CD4-positive, CD25-positive, alpha-beta regulatory T cell (primary cell): ENCODE measurements at regions not wholly inside any gene's neighbourhood (a gene's known extent, or its start where the extent isn't known, plus 50 kb on each side); places are given as distances from the start of the nearest gene placed in this dataset.
"Not testable (repeated sequence)": the region's sequence is repeated elsewhere in the genome, so short reads cannot be mapped to it uniquely, and the experiment has no call there.

Experiments used
- ATAC-seq, 2 donors: fragments of 150-1000 bp; cut with Tn5 transposase; one replicate each; pipeline ENCODE4 v1.10.0; 2021; ENCODE audit warnings: low read depth in 2 of 2, moderate number of reproducible peaks in 2 of 2, moderate library complexity in 1 of 2
- DNase-seq, 3 donors: peaks; one replicate each; pipeline versions ENCODE4 v3.0.0 to v3.0.0-alpha.2; 2012 to 2022; ENCODE audit warnings: mixed read lengths in 1 of 3
- H3K27ac ChIP-seq: one replicate; pipeline ENCODE4 v1.7.0; 2013; ENCODE audit warnings: mild to moderate bottlenecking, low read length; ENCODE audit not compliant: insufficient read depth, poor library complexity, severe bottlenecking
- H3K27me3 ChIP-seq: one replicate; pipeline ENCODE4 v1.7.0; 2013; ENCODE audit warnings: low read length; ENCODE audit not compliant: control insufficient read depth, insufficient read depth
- H3K36me3 ChIP-seq: one replicate; pipeline ENCODE4 v1.7.0; 2013; ENCODE audit warnings: mild to moderate bottlenecking, low read length, moderate library complexity; ENCODE audit not compliant: control insufficient read depth, insufficient read depth
- H3K4me1 ChIP-seq: 2 replicates; pipeline ENCODE4 v1.7.0; 2013; ENCODE audit warnings: mild to moderate bottlenecking, low read length; ENCODE audit not compliant: insufficient read depth, control insufficient read depth, poor library complexity, severe bottlenecking
- H3K4me3 ChIP-seq: one replicate; pipeline ENCODE4 v1.7.0; 2013; ENCODE audit warnings: low read depth, mild to moderate bottlenecking, low read length, moderate library complexity
- H3K9me3 ChIP-seq, 2 experiments: 1 replicate in 1 of 2; 2 replicates in 1 of 2; pipeline ENCODE4 v1.7.0; 2013; ENCODE audit warnings: low read length in 2 of 2, mild to moderate bottlenecking in 1 of 2, moderate library complexity in 1 of 2; ENCODE audit not compliant: control insufficient read depth in 2 of 2
- H3K27ac Mint-ChIP-seq, 3 donors: one replicate each; pipeline ENCODE4 v1.8.0; 2020 to 2022; ENCODE audit warnings: mild to moderate bottlenecking in 3 of 3, mixed read lengths in 3 of 3, moderate library complexity in 2 of 3
- H3K27me3 Mint-ChIP-seq: one replicate; pipeline ENCODE4 v1.8.0; 2022; ENCODE audit warnings: mild to moderate bottlenecking, mixed read lengths
- H3K36me3 Mint-ChIP-seq: one replicate; pipeline ENCODE4 v1.8.0; 2020; ENCODE audit warnings: mixed read lengths
- H3K4me1 Mint-ChIP-seq, 4 donors: one replicate each; pipeline ENCODE4 v1.8.0; 2020 to 2022; ENCODE audit warnings: mixed read lengths in 4 of 4, mild to moderate bottlenecking in 1 of 4
- H3K4me3 Mint-ChIP-seq, 4 donors: one replicate each; pipeline ENCODE4 v1.8.0; 2020 to 2022; ENCODE audit warnings: mild to moderate bottlenecking in 4 of 4, mixed read lengths in 4 of 4, moderate library complexity in 3 of 4
- H3K9me3 Mint-ChIP-seq, 7 donors: one replicate each; pipeline ENCODE4 v1.8.0; 2020 to 2022; ENCODE audit warnings: mixed read lengths in 7 of 7, mild to moderate bottlenecking in 3 of 7, moderate library complexity in 2 of 7

GRCh38 chr4:4047202-4047601 lies 179.5 kb downstream of the OTOP1 start:
- Mint-ChIP-seq H3K27me3 (peaks cover 33% of the 10 kb centered on the region), H3K4me3 (peak overlapping the region in 1 of 4 donors; percentile 35), H3K4me1 (peaks cover 0 to 15% (median 2%) of the 10 kb centered on the region in 4 donors)
- not testable (repeated sequence) for H3K4me3 ChIP-seq, H3K4me1 ChIP-seq, H3K36me3 Mint-ChIP-seq, DNase-seq, H3K27ac ChIP-seq, H3K27me3 ChIP-seq, H3K27ac Mint-ChIP-seq, H3K9me3 ChIP-seq, H3K9me3 Mint-ChIP-seq, ATAC-seq, H3K36me3 ChIP-seq

GRCh38 chr4:4048227-4048626 lies 178.5 kb downstream of the OTOP1 start:
- not testable (repeated sequence) for H3K36me3 Mint-ChIP-seq, ATAC-seq, H3K4me1 ChIP-seq, H3K9me3 ChIP-seq, H3K27me3 ChIP-seq, H3K4me3 ChIP-seq, H3K9me3 Mint-ChIP-seq, H3K36me3 ChIP-seq, H3K27ac ChIP-seq, DNase-seq
- Mint-ChIP-seq H3K27ac (peak overlapping the region in 1 of 3 donors; percentile 33), H3K4me1 (peaks cover 0 to 15% (median 2%) of the 10 kb centered on the region in 4 donors), H3K27me3 (peaks cover 33% of the 10 kb centered on the region), H3K4me3 (peak overlapping the region in 1 of 4 donors; percentile 38)

- not testable (repeated sequence) for H3K4me3 Mint-ChIP-seq, H3K9me3 ChIP-seq, H3K27ac ChIP-seq
Measured at GRCh38 chr4:4050781-4051180, 175.9 kb downstream of the OTOP1 start.

GRCh38 chr4:4052933-4053332 lies 173.8 kb downstream of the OTOP1 start:
- H3K4me3 ChIP-seq, H3K9me3 ChIP-seq, H3K9me3 Mint-ChIP-seq, ATAC-seq, H3K36me3 Mint-ChIP-seq, H3K27me3 ChIP-seq, H3K27me3 Mint-ChIP-seq, H3K27ac ChIP-seq, H3K4me1 ChIP-seq, H3K27ac Mint-ChIP-seq, H3K4me1 Mint-ChIP-seq, H3K4me3 Mint-ChIP-seq, DNase-seq, H3K36me3 ChIP-seq: not testable (repeated sequence)

More at GRCh38 chr4:4050781-4051180, 175.9 kb downstream of the OTOP1 start:
- H3K36me3 Mint-ChIP-seq, H3K4me1 ChIP-seq, H3K9me3 Mint-ChIP-seq, DNase-seq, H3K36me3 ChIP-seq, H3K27ac Mint-ChIP-seq, ATAC-seq, H3K27me3 ChIP-seq, H3K4me3 ChIP-seq: not testable (repeated sequence)
- Mint-ChIP-seq H3K4me1 (peaks cover 0 to 15% (median 2%) of the 10 kb centered on the region in 4 donors), H3K27me3 (peaks cover 22% of the 10 kb centered on the region)

- H3K36me3 Mint-ChIP-seq, H3K9me3 Mint-ChIP-seq, H3K9me3 ChIP-seq, DNase-seq, H3K27ac ChIP-seq, H3K4me3 ChIP-seq, H3K27me3 ChIP-seq, H3K27ac Mint-ChIP-seq, ATAC-seq, H3K4me3 Mint-ChIP-seq, H3K27me3 Mint-ChIP-seq, H3K4me1 ChIP-seq, H3K4me1 Mint-ChIP-seq, H3K36me3 ChIP-seq: not testable (repeated sequence)
Measured at GRCh38 chr4:4057226-4057625, 169.5 kb downstream of the OTOP1 start.

GRCh38 chr4:4084171-4084570 lies 142.6 kb downstream of the OTOP1 start:
- H3K4me3 ChIP-seq, H3K4me1 Mint-ChIP-seq, DNase-seq, H3K36me3 ChIP-seq, H3K36me3 Mint-ChIP-seq, H3K9me3 Mint-ChIP-seq, H3K27ac Mint-ChIP-seq, ATAC-seq, H3K27ac ChIP-seq, H3K9me3 ChIP-seq, H3K4me1 ChIP-seq, H3K4me3 Mint-ChIP-seq, H3K27me3 ChIP-seq: not testable (repeated sequence)
- H3K27me3 Mint-ChIP-seq = peaks cover 25% of the 10 kb centered on the region

GRCh38 chr4:4089716-4090419 lies 136.9 kb downstream of the OTOP1 start:
- H3K36me3 Mint-ChIP-seq, H3K27ac ChIP-seq, H3K4me1 ChIP-seq, H3K4me3 Mint-ChIP-seq, H3K27ac Mint-ChIP-seq, H3K9me3 Mint-ChIP-seq, H3K36me3 ChIP-seq, H3K4me1 Mint-ChIP-seq, H3K27me3 ChIP-seq, H3K4me3 ChIP-seq, ATAC-seq, H3K9me3 ChIP-seq, DNase-seq: not testable (repeated sequence)
- H3K27me3 Mint-ChIP-seq = peaks cover 12% of the 10 kb centered on the region

- DNase-seq, H3K9me3 ChIP-seq, H3K27ac ChIP-seq, H3K4me3 ChIP-seq, H3K27ac Mint-ChIP-seq, H3K27me3 ChIP-seq, H3K4me1 ChIP-seq, H3K36me3 Mint-ChIP-seq, H3K4me3 Mint-ChIP-seq, H3K36me3 ChIP-seq, ATAC-seq, H3K9me3 Mint-ChIP-seq, H3K4me1 Mint-ChIP-seq: not testable (repeated sequence)
- peaks cover 12% of the 10 kb centered on the region for H3K27me3 Mint-ChIP-seq
Measured at GRCh38 chr4:4090720-4091119, 136.0 kb downstream of the OTOP1 start.
